ENCODE measurements at regions not wholly inside any gene's neighbourhood (a gene's known extent, or its start where the extent isn't known, plus 50 kb on each side); places are given as distances from the start of the nearest gene placed in this dataset.
A peak's percentile ranks its signal among the peaks of the same experiment; 100 is the strongest.

DNA sequence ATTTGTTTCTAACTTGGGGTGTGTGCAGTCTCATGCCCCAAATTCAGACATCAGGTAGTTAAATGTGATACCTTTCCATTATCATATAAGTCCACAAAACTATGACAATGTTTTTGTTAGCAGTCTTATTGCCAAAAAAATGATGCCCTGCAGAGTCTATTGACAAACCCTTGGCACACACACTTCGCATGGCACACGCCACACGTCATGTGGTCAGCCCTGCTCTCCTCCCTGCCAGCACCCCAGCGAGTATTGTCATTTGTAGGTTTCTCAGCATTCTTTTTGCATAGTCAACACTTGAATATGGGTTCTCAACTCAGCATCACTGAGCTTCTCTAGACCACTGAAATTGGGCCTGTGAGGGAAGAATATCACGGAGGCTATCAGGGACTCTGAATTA lies 356.0 kb downstream of the INHBA start:
- Histone ChIP-seq H3K79me2 (ENCODE audit: insufficient read depth, low read length) (no peaks in the 10 kb centered on the region), H3K14ac (ENCODE audit: insufficient read depth, low read length) (no peak overlapping the region), H3K4me1 (ENCODE audit: insufficient read depth, low read length) (no peaks in the 10 kb centered on the region), H3K27me3 (ENCODE audit: insufficient read depth, low read length) (no peaks in the 10 kb centered on the region), H4K5ac (ENCODE audit: insufficient read length, low read depth, low read length) (no peak overlapping the region), H3K56ac (ENCODE audit: insufficient read length, low read depth, low read length) (no peak overlapping the region), H2BK120ac (ENCODE audit: low read depth, low read length, poor library complexity, severe bottlenecking) (no peak overlapping the region), H2AK5ac (ENCODE audit: insufficient read length, low read length) (no peak overlapping the region), H3K9ac (ENCODE audit: extremely low read depth, insufficient read length, low read length) (no peak overlapping the region), H2BK20ac (ENCODE audit: low read depth, low read length, poor library complexity, severe bottlenecking) (no peak overlapping the region), H4K91ac (ENCODE audit: insufficient read length, low read depth, low read length) (no peak overlapping the region), H4K8ac (replicated peaks; ENCODE audit: insufficient read length, low read depth, low read length) (no peak overlapping the region), H3K23ac (ENCODE audit: insufficient read length, low read depth, low read length) (no peak overlapping the region), H3K79me1 (ENCODE audit: insufficient read depth, low read depth, low read length, poor library complexity, severe bottlenecking) (no peaks in the 10 kb centered on the region), H3K9me3 (ENCODE audit: control insufficient read depth, low read depth, low read length) (no peaks in the 10 kb centered on the region), H3K18ac (ENCODE audit: insufficient read length, low read depth, low read length) (no peak overlapping the region), H3K4ac (ENCODE audit: low read depth, low read length) (no peak overlapping the region), H2BK12ac (ENCODE audit: insufficient read length, low read depth, low read length) (no peak overlapping the region), H4K20me1 (ENCODE audit: control insufficient read depth, insufficient read depth, insufficient read length) (no peaks in the 10 kb centered on the region), H3T11ph (ENCODE audit: low read length) (no peak overlapping the region), H2BK5ac (ENCODE audit: insufficient read length, low read length) (no peak overlapping the region), H2AFZ (ENCODE audit: low read length) (no peak overlapping the region), H3K27ac (ENCODE audit: insufficient read length, low read depth, low read length) (no peak overlapping the region), H3K23me2 (ENCODE audit: insufficient read length, low read depth, low read length, poor library complexity, severe bottlenecking) (no peaks in the 10 kb centered on the region), H3K4me2 (ENCODE audit: insufficient read depth, insufficient read length, low read length) (no peak overlapping the region), H2BK15ac (ENCODE audit: low read depth, low read length) (no peak overlapping the region)
- Mint-ChIP-seq H3K27ac (peak overlapping the region in 1 of 3 experiments; percentile 19; a peak in 1 of 7 replicates), H3K4me3 (no peak overlapping the region), H3K4me1 (no peaks in the 10 kb centered on the region), H3K27me3 (ENCODE audit: low read depth) (peaks cover 2% of the 10 kb centered on the region; the same call in 1 of the 2 replicates), H3K9me3 (peaks cover 7 to 8% of the 10 kb centered on the region in 2 experiments; a peak in 4 of 5 replicates), H3K36me3 (ENCODE audit: insufficient read depth in 1 of 3, low read depth in 3 of 3) (peaks cover 0 to 10% (median 0%) of the 10 kb centered on the region in 3 experiments; a peak in 3 of 7 replicates)
- no peak for DNase-seq
- TF ChIP-seq, protein P1, sequence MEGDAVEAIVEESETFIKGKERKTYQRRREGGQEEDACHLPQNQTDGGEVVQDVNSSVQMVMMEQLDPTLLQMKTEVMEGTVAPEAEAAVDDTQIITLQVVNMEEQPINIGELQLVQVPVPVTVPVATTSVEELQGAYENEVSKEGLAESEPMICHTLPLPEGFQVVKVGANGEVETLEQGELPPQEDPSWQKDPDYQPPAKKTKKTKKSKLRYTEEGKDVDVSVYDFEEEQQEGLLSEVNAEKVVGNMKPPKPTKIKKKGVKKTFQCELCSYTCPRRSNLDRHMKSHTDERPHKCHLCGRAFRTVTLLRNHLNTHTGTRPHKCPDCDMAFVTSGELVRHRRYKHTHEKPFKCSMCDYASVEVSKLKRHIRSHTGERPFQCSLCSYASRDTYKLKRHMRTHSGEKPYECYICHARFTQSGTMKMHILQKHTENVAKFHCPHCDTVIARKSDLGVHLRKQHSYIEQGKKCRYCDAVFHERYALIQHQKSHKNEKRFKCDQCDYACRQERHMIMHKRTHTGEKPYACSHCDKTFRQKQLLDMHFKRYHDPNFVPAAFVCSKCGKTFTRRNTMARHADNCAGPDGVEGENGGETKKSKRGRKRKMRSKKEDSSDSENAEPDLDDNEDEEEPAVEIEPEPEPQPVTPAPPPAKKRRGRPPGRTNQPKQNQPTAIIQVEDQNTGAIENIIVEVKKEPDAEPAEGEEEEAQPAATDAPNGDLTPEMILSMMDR (conservative IDR thresholded peaks at IDR 0.05) = no peak
- WGBS (ENCODE audit: extremely low coverage, insufficient read length, low lambda C conversion rate) = no CpG with 5 or more reads among the region's 5 CpGs

Data from H9 (cell line).